Activated naive CD8-positive, alpha-beta T cell (primary cell): ENCODE measurements at regions not wholly inside any gene's neighbourhood (a gene's known extent, or its start where the extent isn't known, plus 50 kb on each side); places are given as distances from the start of the nearest gene placed in this dataset.

Experiments used
- H3K27ac Mint-ChIP-seq: one replicate; pipeline ENCODE4 v1.8.0; 2021; ENCODE audit warnings: mixed read lengths
- H3K27me3 Mint-ChIP-seq: one replicate; pipeline ENCODE4 v1.8.0; 2021; ENCODE audit warnings: mixed read lengths
- H3K36me3 Mint-ChIP-seq: one replicate; pipeline ENCODE4 v1.8.0; 2021; ENCODE audit warnings: mixed read lengths
- H3K4me1 Mint-ChIP-seq: one replicate; pipeline ENCODE4 v1.8.0; 2021; ENCODE audit warnings: low read depth, mixed read lengths
- H3K4me3 Mint-ChIP-seq: one replicate; pipeline ENCODE4 v1.8.0; 2021; ENCODE audit warnings: mild to moderate bottlenecking, mixed read lengths
- H3K9me3 Mint-ChIP-seq: one replicate; pipeline ENCODE4 v1.8.0; 2021; ENCODE audit warnings: low read depth, mixed read lengths

- Mint-ChIP-seq H3K27ac (no peak overlapping the region), H3K4me3 (no peak overlapping the region), H3K36me3 (no peaks in the 10 kb centered on the region), H3K9me3 (no peaks in the 10 kb centered on the region), H3K27me3 (no peaks in the 10 kb centered on the region), H3K4me1 (no peaks in the 10 kb centered on the region)
Observed at GRCh38 chr18:44386401-44386800, 294.3 kb upstream of the SETBP1 start.

- Mint-ChIP-seq H3K9me3 (no peaks in the 10 kb centered on the region), H3K4me3 (no peak overlapping the region), H3K4me1 (no peaks in the 10 kb centered on the region), H3K27me3 (no peaks in the 10 kb centered on the region), H3K36me3 (no peaks in the 10 kb centered on the region), H3K27ac (no peak overlapping the region)
Observed at GRCh38 chr18:44388329-44388728, 292.4 kb upstream of the SETBP1 start.

- no peaks in the 10 kb centered on the region for H3K4me1 Mint-ChIP-seq
- H3K9me3 Mint-ChIP-seq: no peaks in the 10 kb centered on the region
- no peaks in the 10 kb centered on the region for H3K36me3 Mint-ChIP-seq
- H3K4me3 Mint-ChIP-seq: no peak overlapping the region
- H3K27me3 Mint-ChIP-seq: no peaks in the 10 kb centered on the region
- H3K27ac Mint-ChIP-seq: no peak overlapping the region
Observed at GRCh38 chr18:44392933-44393332, 287.8 kb upstream of the SETBP1 start.

- H3K4me1 Mint-ChIP-seq: no peaks in the 10 kb centered on the region
- H3K27ac Mint-ChIP-seq: no peak overlapping the region
- no peaks in the 10 kb centered on the region for H3K36me3 Mint-ChIP-seq
- H3K27me3 Mint-ChIP-seq: no peaks in the 10 kb centered on the region
- no peak overlapping the region for H3K4me3 Mint-ChIP-seq
- H3K9me3 Mint-ChIP-seq: no peaks in the 10 kb centered on the region
Observed at GRCh38 chr18:44393406-44393805, 287.3 kb upstream of the SETBP1 start.

GRCh38 chr18:44396550-44396949, 284.1 kb upstream of the SETBP1 start:
- Mint-ChIP-seq H3K27me3 (no peaks in the 10 kb centered on the region), H3K36me3 (no peaks in the 10 kb centered on the region), H3K4me3 (no peak overlapping the region), H3K4me1 (no peaks in the 10 kb centered on the region), H3K27ac (no peak overlapping the region), H3K9me3 (no peaks in the 10 kb centered on the region)

GRCh38 chr18:44409071-44409470, 271.6 kb upstream of the SETBP1 start:
- no peaks in the 10 kb centered on the region for H3K27me3 Mint-ChIP-seq
- no peak overlapping the region for H3K27ac Mint-ChIP-seq
- H3K9me3 Mint-ChIP-seq: no peaks in the 10 kb centered on the region
- H3K36me3 Mint-ChIP-seq: no peaks in the 10 kb centered on the region
- no peaks in the 10 kb centered on the region for H3K4me1 Mint-ChIP-seq
- no peak overlapping the region for H3K4me3 Mint-ChIP-seq

GRCh38 chr18:44409515-44409914, 271.2 kb upstream of the SETBP1 start:
- H3K27me3 Mint-ChIP-seq: no peaks in the 10 kb centered on the region
- no peaks in the 10 kb centered on the region for H3K9me3 Mint-ChIP-seq
- no peaks in the 10 kb centered on the region for H3K36me3 Mint-ChIP-seq
- no peak overlapping the region for H3K4me3 Mint-ChIP-seq
- no peak overlapping the region for H3K27ac Mint-ChIP-seq
- no peaks in the 10 kb centered on the region for H3K4me1 Mint-ChIP-seq

- no peaks in the 10 kb centered on the region for H3K36me3 Mint-ChIP-seq
- no peaks in the 10 kb centered on the region for H3K9me3 Mint-ChIP-seq
- no peaks in the 10 kb centered on the region for H3K27me3 Mint-ChIP-seq
- H3K4me3 Mint-ChIP-seq: no peak overlapping the region
- H3K4me1 Mint-ChIP-seq: no peaks in the 10 kb centered on the region
- no peak overlapping the region for H3K27ac Mint-ChIP-seq
Observed at GRCh38 chr18:44410740-44411139, 269.9 kb upstream of the SETBP1 start.

GRCh38 chr18:44411262-44411905, 269.3 kb upstream of the SETBP1 start:
- H3K27me3 Mint-ChIP-seq: no peaks in the 10 kb centered on the region
- H3K4me1 Mint-ChIP-seq: no peaks in the 10 kb centered on the region
- no peak overlapping the region for H3K4me3 Mint-ChIP-seq
- H3K36me3 Mint-ChIP-seq: no peaks in the 10 kb centered on the region
- H3K9me3 Mint-ChIP-seq: no peaks in the 10 kb centered on the region
- H3K27ac Mint-ChIP-seq: no peak overlapping the region

GRCh38 chr18:44411976-44412375, 268.7 kb upstream of the SETBP1 start:
- H3K4me1 Mint-ChIP-seq: no peaks in the 10 kb centered on the region
- no peak overlapping the region for H3K27ac Mint-ChIP-seq
- no peaks in the 10 kb centered on the region for H3K27me3 Mint-ChIP-seq
- no peak overlapping the region for H3K4me3 Mint-ChIP-seq
- no peaks in the 10 kb centered on the region for H3K36me3 Mint-ChIP-seq
- no peaks in the 10 kb centered on the region for H3K9me3 Mint-ChIP-seq

GRCh38 chr18:44423814-44424644, 256.7 kb upstream of the SETBP1 start:
- Mint-ChIP-seq H3K4me1 (no peaks in the 10 kb centered on the region), H3K27ac (no peak overlapping the region), H3K9me3 (peaks cover 9% of the 10 kb centered on the region), H3K36me3 (no peaks in the 10 kb centered on the region), H3K27me3 (no peaks in the 10 kb centered on the region), H3K4me3 (no peak overlapping the region)

- Mint-ChIP-seq H3K4me1 (no peaks in the 10 kb centered on the region), H3K27me3 (no peaks in the 10 kb centered on the region), H3K36me3 (no peaks in the 10 kb centered on the region), H3K4me3 (no peak overlapping the region), H3K27ac (no peak overlapping the region), H3K9me3 (peaks cover 9% of the 10 kb centered on the region)
Observed at GRCh38 chr18:44424645-44425035, 256.0 kb upstream of the SETBP1 start.

- no peaks in the 10 kb centered on the region for H3K4me1 Mint-ChIP-seq
- H3K9me3 Mint-ChIP-seq: peaks cover 10% of the 10 kb centered on the region
- H3K4me3 Mint-ChIP-seq: no peak overlapping the region
- H3K36me3 Mint-ChIP-seq: no peaks in the 10 kb centered on the region
- H3K27ac Mint-ChIP-seq: no peak overlapping the region
- no peaks in the 10 kb centered on the region for H3K27me3 Mint-ChIP-seq
Observed at GRCh38 chr18:44425161-44425560, 255.5 kb upstream of the SETBP1 start.

- peaks cover 11% of the 10 kb centered on the region for H3K9me3 Mint-ChIP-seq
- H3K4me3 Mint-ChIP-seq: no peak overlapping the region
- no peaks in the 10 kb centered on the region for H3K36me3 Mint-ChIP-seq
- no peaks in the 10 kb centered on the region for H3K27me3 Mint-ChIP-seq
- no peaks in the 10 kb centered on the region for H3K4me1 Mint-ChIP-seq
- H3K27ac Mint-ChIP-seq: no peak overlapping the region
Observed at GRCh38 chr18:44437603-44438002, 243.1 kb upstream of the SETBP1 start.

- Mint-ChIP-seq H3K4me1 (no peaks in the 10 kb centered on the region), H3K27ac (no peak overlapping the region), H3K9me3 (no peaks in the 10 kb centered on the region), H3K27me3 (no peaks in the 10 kb centered on the region), H3K4me3 (no peak overlapping the region), H3K36me3 (no peaks in the 10 kb centered on the region)
Observed at GRCh38 chr18:44450226-44450625, 230.5 kb upstream of the SETBP1 start.

- Mint-ChIP-seq H3K27me3 (no peaks in the 10 kb centered on the region), H3K36me3 (no peaks in the 10 kb centered on the region), H3K4me1 (no peaks in the 10 kb centered on the region), H3K9me3 (no peaks in the 10 kb centered on the region), H3K27ac (no peak overlapping the region), H3K4me3 (no peak overlapping the region)
Observed at GRCh38 chr18:44452346-44452745, 228.3 kb upstream of the SETBP1 start.
